NCI-H146 (cell line): ENCODE measurements at regions not wholly inside any gene's neighbourhood (a gene's known extent, or its start where the extent isn't known, plus 50 kb on each side); places are given as distances from the start of the nearest gene placed in this dataset.
"Not testable (repeated sequence)": the region's sequence is repeated elsewhere in the genome, so short reads cannot be mapped to it uniquely, and the experiment has no call there.

Source experiments
- DNase-seq: peaks from one replicate; lab custom pipeline; 2025; lab: John Stamatoyannopoulos, UW

- DNase-seq = no peak
These were observed 261.7 kb upstream of the MAP2 start for GRCh38 chr2:209162129-209162528.

- DNase-seq = no peak
These were observed 241.9 kb upstream of the MAP2 start for GRCh38 chr2:209181984-209182383.

GRCh38 chr2:209186886-209187285 lies 237.0 kb upstream of the MAP2 start:
- DNase-seq = peak; percentile 13

- DNase-seq = no peak
These were observed 234.0 kb upstream of the MAP2 start for GRCh38 chr2:209189893-209190292.

- DNase-seq = no peak
These were observed 232.7 kb upstream of the MAP2 start for GRCh38 chr2:209191139-209191538.

GRCh38 chr2:209194717-209195116 lies 229.1 kb upstream of the MAP2 start:
- no peak for DNase-seq

GRCh38 chr2:209208211-209208610 lies 215.6 kb upstream of the MAP2 start:
- DNase-seq = peak; percentile 15

- no peak for DNase-seq
These were observed 213.9 kb upstream of the MAP2 start for GRCh38 chr2:209209943-209210342.

- DNase-seq = no peak
These were observed 193.3 kb upstream of the MAP2 start for GRCh38 chr2:209230560-209230959.

GRCh38 chr2:209236377-209236776 lies 187.5 kb upstream of the MAP2 start:
- DNase-seq = no peak

- no peak for DNase-seq
These were observed 184.9 kb upstream of the MAP2 start for GRCh38 chr2:209238765-209239584.

GRCh38 chr2:209239585-209239938 lies 184.3 kb upstream of the MAP2 start:
- DNase-seq = no peak

- DNase-seq = no peak
These were observed 183.6 kb upstream of the MAP2 start for GRCh38 chr2:209240204-209240603.

- no peak for DNase-seq
These were observed 170.3 kb upstream of the MAP2 start for GRCh38 chr2:209253544-209253943.

GRCh38 chr2:209259767-209260166 lies 164.1 kb upstream of the MAP2 start:
- no peak for DNase-seq

- no peak for DNase-seq
These were observed 163.6 kb upstream of the MAP2 start for GRCh38 chr2:209260281-209260680.

- DNase-seq = not testable (repeated sequence)
These were observed 162.3 kb upstream of the MAP2 start for GRCh38 chr2:209261366-209262053.

GRCh38 chr2:209269024-209269423 lies 154.8 kb upstream of the MAP2 start:
- DNase-seq = no peak

GRCh38 chr2:209276000-209276399 lies 147.8 kb upstream of the MAP2 start:
- DNase-seq = no peak

GRCh38 chr2:209277444-209277843 lies 146.4 kb upstream of the MAP2 start:
- no peak for DNase-seq

GRCh38 chr2:209298601-209299000 lies 125.2 kb upstream of the MAP2 start:
- DNase-seq = no peak

GRCh38 chr2:209299478-209299877 lies 124.4 kb upstream of the MAP2 start:
- DNase-seq = not testable (repeated sequence)

GRCh38 chr2:209300766-209301165 lies 123.1 kb upstream of the MAP2 start:
- DNase-seq = not testable (repeated sequence)

- no peak for DNase-seq
These were observed 118.8 kb upstream of the MAP2 start for GRCh38 chr2:209305026-209305425.
